ENCODE measurements at regions not wholly inside any gene's neighbourhood (a gene's known extent, or its start where the extent isn't known, plus 50 kb on each side); places are given as distances from the start of the nearest gene placed in this dataset.

GRCh38 chr1:227487606-227488005, 75.8 kb upstream of the ZNF678 start:
- TF ChIP-seq CTCF (conservative IDR thresholded peaks at IDR 0.05) (no peak), EZH2 (IDR thresholded peaks at IDR 0.05; ENCODE audit: low read depth) (no peak)
